H1 (cell line): ENCODE measurements at regions not wholly inside any gene's neighbourhood (a gene's known extent, or its start where the extent isn't known, plus 50 kb on each side); places are given as distances from the start of the nearest gene placed in this dataset.

Source experiments
- CTCF ChIA-PET: fragments of 300-600 bp; sonication (Branson Sonifier 250); formaldehyde crosslinking; loops from one replicate; lab custom pipeline; 2021; ENCODE audit not compliant: partially characterized antibody; lab: Charles Lee
- POLR2A ChIA-PET: fragments of 300-600 bp; sonication (Branson Sonifier 250); formaldehyde crosslinking; loops from one replicate; lab custom pipeline; 2021; ENCODE audit warnings: inconsistent platforms; ENCODE audit not compliant: partially characterized antibody; lab: Charles Lee
- DNase-seq, 2 experiments: peaks; one replicate each; pipeline versions ENCODE4 v3.0.0 to v3.0.0-alpha.2; 2010 to 2022; ENCODE audit warnings: low spot score in 2 of 2, low read depth in 1 of 2, mixed read lengths in 1 of 2
- FAIRE-seq: peaks from 2 replicates; lab custom pipeline; 2011; peaks lifted over from hg19 to GRCh38; lab: Jason Lieb, UNC
- H2AFZ ChIP-seq: 2 replicates; pipeline ENCODE4 v1.8.1; 2012; ENCODE audit warnings: low read length, inconsistent platforms
- H2AK5ac ChIP-seq: 2 replicates; pipeline ENCODE4 v1.6.1; 2013; ENCODE audit warnings: low read depth, low read length
- H2BK120ac ChIP-seq: replicated peaks from 2 replicates; pipeline ENCODE3; 2013; ENCODE audit warnings: low read depth, low read length, inconsistent platforms
- H2BK12ac ChIP-seq: 2 replicates; pipeline ENCODE4 v1.6.1; 2013; ENCODE audit warnings: low read depth, low read length
- H2BK15ac ChIP-seq: 2 replicates; pipeline ENCODE4 v1.6.1; 2013; ENCODE audit warnings: low read length
- H2BK20ac ChIP-seq: 2 replicates; pipeline ENCODE4 v1.6.1; 2013; ENCODE audit warnings: low read length
- H2BK5ac ChIP-seq: 2 replicates; pipeline ENCODE4 v1.6.1; 2013; ENCODE audit warnings: low read depth, low read length
- H3K14ac ChIP-seq: 2 replicates; pipeline ENCODE4 v1.6.1; 2013; ENCODE audit warnings: inconsistent platforms; ENCODE audit not compliant: insufficient read length
- H3K18ac ChIP-seq: 2 replicates; pipeline ENCODE4 v1.6.1; 2013; ENCODE audit warnings: low read length; ENCODE audit errors: extremely low read depth
- H3K23ac ChIP-seq: 2 replicates; pipeline ENCODE4 v1.6.1; 2013; ENCODE audit warnings: inconsistent platforms; ENCODE audit not compliant: insufficient read length
- H3K23me2 ChIP-seq: 2 replicates; pipeline ENCODE4 v1.6.1; 2013; ENCODE audit warnings: low read depth, low read length
- H3K27ac ChIP-seq: 2 replicates; pipeline ENCODE4 v1.6.1; 2011; ENCODE audit warnings: low read depth, low read length, inconsistent platforms
- H3K27me3 ChIP-seq, 4 experiments: replicated peaks in 1 of 4; 1 replicate in 1 of 4; 2 replicates in 3 of 4; pipeline versions ENCODE4 v1.6.1 to v1.8.1; 2011 to 2013; ENCODE audit warnings: low read length in 3 of 4, mild to moderate bottlenecking in 3 of 4, inconsistent platforms in 2 of 4, mixed read lengths in 2 of 4, moderate library complexity in 1 of 4; ENCODE audit not compliant: control insufficient read depth in 3 of 4, insufficient read depth in 3 of 4; ENCODE audit errors: extremely low read depth in 1 of 4
- H3K36me3 ChIP-seq, 4 experiments: 2 replicates each; pipeline versions ENCODE4 v1.6.1 to v1.8.1; 2011 to 2013; ENCODE audit warnings: mild to moderate bottlenecking in 4 of 4, low read length in 3 of 4, moderate library complexity in 2 of 4, control low read depth in 1 of 4, inconsistent platforms in 1 of 4; ENCODE audit not compliant: insufficient read depth in 4 of 4, control insufficient read depth in 2 of 4
- H3K4ac ChIP-seq: replicated peaks from 2 replicates; pipeline ENCODE3; 2013; ENCODE audit warnings: low read length, low read depth, mixed read lengths, inconsistent platforms; ENCODE audit not compliant: insufficient read length
- H3K4me1 ChIP-seq, 4 experiments: replicated peaks in 1 of 4; 1 replicate in 1 of 4; 2 replicates in 3 of 4; pipeline versions ENCODE4 v1.6.1 to v1.8.1; 2011 to 2013; ENCODE audit warnings: low read length in 3 of 4, inconsistent platforms in 2 of 4, mixed read lengths in 1 of 4; ENCODE audit not compliant: insufficient read depth in 4 of 4, control insufficient read depth in 3 of 4
- H3K4me2 ChIP-seq, 2 experiments: 2 replicates each; pipeline versions ENCODE4 v1.6.1 to v1.8.1; 2011 to 2013; ENCODE audit warnings: low read depth in 2 of 2, low read length in 2 of 2, control low read depth in 1 of 2, inconsistent platforms in 1 of 2, mild to moderate bottlenecking in 1 of 2; ENCODE audit not compliant: insufficient read depth in 1 of 2
- H3K4me3 ChIP-seq, 4 experiments: fragments of 200-600, 300-600 bp in 1 of 4; sonication (generic), shearing (Covaris generic), sonication (Bioruptor Twin) in 1 of 4; 2 replicates each; pipeline versions ENCODE4 v1.5.1 to v1.8.1; 2011 to 2016; ENCODE audit warnings: low read length in 4 of 4, low read depth in 3 of 4, control low read depth in 2 of 4, inconsistent platforms in 2 of 4, mild to moderate bottlenecking in 2 of 4, mixed read lengths in 1 of 4, moderate library complexity in 1 of 4; ENCODE audit not compliant: insufficient read depth in 2 of 4; ENCODE audit errors: extremely low read depth in 1 of 4
- H3K56ac ChIP-seq: replicated peaks from 2 replicates; pipeline ENCODE3; 2013; ENCODE audit warnings: low read depth, mild to moderate bottlenecking, mixed read lengths, low read length, inconsistent platforms; ENCODE audit not compliant: insufficient read length
- H3K79me1 ChIP-seq: 2 replicates; pipeline ENCODE4 v1.6.1; 2013; ENCODE audit warnings: low read depth, low read length, control low read depth
- H3K79me2 ChIP-seq, 2 experiments: 2 replicates each; pipeline versions ENCODE4 v1.6.1 to v1.8.1; 2012 to 2013; ENCODE audit warnings: low read length in 2 of 2, mild to moderate bottlenecking in 2 of 2, inconsistent platforms in 1 of 2; ENCODE audit not compliant: insufficient read depth in 2 of 2, control insufficient read depth in 1 of 2
- H3K9ac ChIP-seq, 4 experiments: replicated peaks in 1 of 4; 1 replicate in 1 of 4; 2 replicates in 3 of 4; pipeline versions ENCODE4 v1.6.1 to v1.8.1; 2011 to 2013; ENCODE audit warnings: low read depth in 3 of 4, low read length in 3 of 4, control low read depth in 2 of 4, mild to moderate bottlenecking in 2 of 4, moderate library complexity in 2 of 4, inconsistent platforms in 1 of 4; ENCODE audit errors: extremely low read depth in 1 of 4
- H3K9me3 ChIP-seq, 2 experiments: 2 replicates each; pipeline versions ENCODE4 v1.6.1 to v1.8.1; 2012 to 2013; ENCODE audit warnings: mild to moderate bottlenecking in 2 of 2, moderate library complexity in 2 of 2, control low read depth in 1 of 2, inconsistent platforms in 1 of 2, low read depth in 1 of 2, low read length in 1 of 2, mixed read lengths in 1 of 2; ENCODE audit not compliant: insufficient read depth in 2 of 2
- H4K20me1 ChIP-seq, 2 experiments: replicated peaks in 1 of 2; 2 replicates each; pipeline versions ENCODE3 to v1.8.1; 2011 to 2013; ENCODE audit warnings: inconsistent platforms in 2 of 2, low read length in 2 of 2, mild to moderate bottlenecking in 1 of 2; ENCODE audit not compliant: insufficient read depth in 2 of 2, control insufficient read depth in 1 of 2
- H4K5ac ChIP-seq: 2 replicates; pipeline ENCODE4 v1.6.1; 2013; ENCODE audit warnings: low read length, low read depth, mixed read lengths, inconsistent platforms; ENCODE audit not compliant: insufficient read length
- H4K8ac ChIP-seq: 2 replicates; pipeline ENCODE4 v1.8.0; 2013; ENCODE audit warnings: mild to moderate bottlenecking, moderate library complexity, low read length, inconsistent platforms; ENCODE audit not compliant: insufficient read depth; ENCODE audit errors: extremely low read depth
- H4K91ac ChIP-seq: replicated peaks from 2 replicates; pipeline ENCODE3; 2013; ENCODE audit warnings: low read length, mixed read lengths, inconsistent platforms; ENCODE audit not compliant: insufficient read length
- RFX5 ChIP-seq: IDR thresholded peaks from 2 replicates; pipeline ENCODE4 v1.6.1; 2011; ENCODE audit warnings: low read depth, low read length, improper control_type of control experiment, borderline replicate concordance
- WGBS, 2 experiments: shearing (Covaris generic) in 1 of 2; methylation state at CpG; one replicate each; pipeline versions ENCODE4 v1.1.6 to v1.1.7; 2013 to 2015; ENCODE audit warnings: low lambda C conversion rate in 2 of 2, mixed read lengths in 2 of 2, inconsistent platforms in 1 of 2, low coverage in 1 of 2, missing lambda C conversion rate in 1 of 2; ENCODE audit not compliant: insufficient replicate concordance in 2 of 2, insufficient coverage in 1 of 2, insufficient read length in 1 of 2; ENCODE audit errors: extremely low coverage in 1 of 2, missing lambda C conversion rate in 1 of 2; 5-methylcytosine and 5-hydroxymethylcytosine counted together

DNA sequence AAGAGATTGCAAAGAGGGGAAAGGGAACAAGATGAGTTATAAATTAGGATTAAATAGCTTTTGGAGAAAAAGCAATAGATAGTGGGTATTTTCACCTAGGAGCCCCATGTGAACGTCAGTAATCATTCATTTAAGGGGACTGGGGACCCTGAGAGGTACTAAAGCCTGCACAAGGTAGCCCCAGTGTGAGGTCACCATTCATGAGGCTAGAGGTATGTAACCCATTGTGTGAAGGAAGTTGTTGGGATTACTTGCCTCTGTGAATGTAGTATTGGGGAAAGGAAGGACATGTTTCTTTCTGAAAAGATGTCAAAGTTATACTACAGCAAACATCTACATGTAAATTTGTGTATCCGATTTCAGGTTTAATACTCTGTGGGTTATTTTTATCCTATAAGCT, 276.8 kb downstream of the TBX15 start:
- no peak overlapping the region for H3K14ac ChIP-seq
- no peak overlapping the region for H3K4me2 ChIP-seq
- CTCF ChIA-PET = interaction anchor here (1.4 kb wide), 1 partner anchor 488 kb away, joined by 5 read pairs; no protein-coding TSS in a partner anchor
- no peaks in the 10 kb centered on the region for H3K79me1 ChIP-seq
- H3K56ac ChIP-seq = no peak overlapping the region
- H3K27me3 ChIP-seq = no peaks in the 10 kb centered on the region
- TF ChIP-seq RFX5 = no peak
- no peak overlapping the region for H2BK20ac ChIP-seq
- H4K91ac ChIP-seq = no peak overlapping the region
- no peaks in the 10 kb centered on the region for H3K9me3 ChIP-seq
- no peak overlapping the region for H3K4ac ChIP-seq
- H2BK15ac ChIP-seq = no peak overlapping the region
- H2AFZ ChIP-seq = no peak overlapping the region
- H3K36me3 ChIP-seq = no peaks in the 10 kb centered on the region
- H3K79me2 ChIP-seq = no peaks in the 10 kb centered on the region
- no peak overlapping the region for H2BK12ac ChIP-seq
- H3K23ac ChIP-seq = no peak overlapping the region
- no peaks in the 10 kb centered on the region for H3K4me1 ChIP-seq
- H3K18ac ChIP-seq = no peak overlapping the region
- POLR2A ChIA-PET = no interaction called here
- H3K4me3 ChIP-seq = no peak overlapping the region
- no peak overlapping the region for H4K5ac ChIP-seq
- no peaks in the 10 kb centered on the region for H4K20me1 ChIP-seq
- no peak overlapping the region for H2AK5ac ChIP-seq
- H2BK5ac ChIP-seq = no peak overlapping the region
- DNase-seq = no peak
- H3K23me2 ChIP-seq = no peaks in the 10 kb centered on the region
- FAIRE-seq = no peak
- H4K8ac ChIP-seq = no peak overlapping the region
- H3K27ac ChIP-seq = no peak overlapping the region
- 48% methylated on average over 2 of the region's 2 CpGs; no CpG with 5 or more reads in 1 of the 2 experiments for WGBS, 2 experiments
- no peak overlapping the region for H3K9ac ChIP-seq
- H2BK120ac ChIP-seq = no peak overlapping the region
